ENCODE measurements at regions not wholly inside any gene's neighbourhood (a gene's known extent, or its start where the extent isn't known, plus 50 kb on each side); places are given as distances from the start of the nearest gene placed in this dataset.

DNA sequence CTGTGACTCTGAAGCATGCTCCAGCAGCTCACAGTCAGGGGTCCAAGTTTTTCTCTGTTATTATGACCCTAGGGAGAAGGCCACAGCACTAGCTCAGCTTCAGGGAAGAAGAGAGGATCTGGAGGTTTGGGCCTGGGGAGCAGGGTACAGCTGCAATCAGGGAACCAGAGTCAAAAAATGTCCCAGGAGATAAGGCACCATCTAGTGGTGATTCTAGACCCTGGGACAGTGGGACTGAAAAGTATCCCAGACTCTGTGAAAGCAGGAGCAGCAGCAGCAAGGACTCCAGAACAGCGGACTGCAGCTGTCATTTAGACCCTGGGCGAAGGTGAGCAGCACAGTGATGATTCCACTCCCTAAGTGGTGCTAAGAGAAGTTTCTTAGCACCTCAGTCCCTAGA, 278.4 kb upstream of the DDX18 start:
- H3K27ac Mint-ChIP-seq = no peak overlapping the region
- no peak for DNase-seq
- H3K36me3 Mint-ChIP-seq = no peaks in the 10 kb centered on the region
- H3K4me3 Mint-ChIP-seq = no peak overlapping the region
- H3K27me3 Mint-ChIP-seq (ENCODE audit: low read depth in 3 of 3) = peaks cover 0 to 3% (median 0%) of the 10 kb centered on the region in 3 donors
- peaks cover 0 to 19% (median 11%) of the 10 kb centered on the region in 6 donors for H3K9me3 Mint-ChIP-seq
- no peaks in the 10 kb centered on the region for H3K4me1 Mint-ChIP-seq

DNA sequence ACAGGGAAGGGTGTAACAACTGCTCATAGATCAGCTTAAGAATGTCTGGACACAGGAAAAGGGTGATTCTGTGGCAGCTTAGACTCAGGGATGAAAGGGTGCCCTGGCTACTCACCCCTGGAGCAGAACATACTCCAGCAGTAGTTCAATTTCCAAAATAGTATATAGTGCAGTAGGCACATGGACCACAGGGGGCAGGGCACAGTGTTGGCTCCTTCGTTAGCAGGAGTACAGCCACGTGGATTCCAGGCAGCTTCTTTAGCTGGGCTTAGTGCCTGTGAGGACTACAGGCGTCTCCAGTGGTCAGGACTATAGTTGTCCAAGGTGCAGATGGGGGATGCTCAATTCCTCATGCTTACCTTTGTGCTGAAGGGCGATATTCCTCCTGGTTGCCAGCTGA, 277.5 kb upstream of the DDX18 start:
- no peak overlapping the region for H3K4me3 Mint-ChIP-seq
- no peak overlapping the region for H3K27ac Mint-ChIP-seq
- H3K4me1 Mint-ChIP-seq = no peaks in the 10 kb centered on the region
- no peaks in the 10 kb centered on the region for H3K36me3 Mint-ChIP-seq
- DNase-seq = no peak
- peaks cover 0 to 19% (median 11%) of the 10 kb centered on the region in 6 donors for H3K9me3 Mint-ChIP-seq
- peaks cover 0 to 3% (median 0%) of the 10 kb centered on the region in 3 donors for H3K27me3 Mint-ChIP-seq (ENCODE audit: low read depth in 3 of 3)

DNA sequence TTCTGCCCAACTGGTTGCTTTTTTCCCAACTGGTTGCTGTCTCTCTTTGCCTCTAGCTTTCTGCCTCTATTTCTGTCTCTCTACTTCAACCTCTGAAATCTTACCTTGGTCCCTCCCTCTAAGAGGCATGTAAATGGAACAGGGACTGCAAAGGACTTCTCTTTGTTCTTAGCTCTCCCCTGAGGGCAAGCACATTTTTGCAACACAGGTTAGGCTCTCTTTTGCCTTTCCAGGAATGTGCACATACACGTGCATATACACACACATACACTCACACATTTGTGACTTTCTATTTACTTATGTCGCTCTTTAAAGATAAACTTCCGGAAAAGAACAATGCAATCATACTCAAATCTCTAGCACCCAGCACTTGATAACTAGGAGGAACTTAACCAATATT, 262.6 kb upstream of the DDX18 start:
- peaks cover 4 to 29% (median 8%) of the 10 kb centered on the region in 6 donors for H3K9me3 Mint-ChIP-seq
- H3K36me3 Mint-ChIP-seq = no peaks in the 10 kb centered on the region
- peaks cover 0 to 5% (median 0%) of the 10 kb centered on the region in 3 donors for H3K27me3 Mint-ChIP-seq (ENCODE audit: low read depth in 3 of 3)
- H3K4me1 Mint-ChIP-seq = no peaks in the 10 kb centered on the region
- DNase-seq = no peak
- no peak overlapping the region for H3K4me3 Mint-ChIP-seq
- no peak overlapping the region for H3K27ac Mint-ChIP-seq

DNA sequence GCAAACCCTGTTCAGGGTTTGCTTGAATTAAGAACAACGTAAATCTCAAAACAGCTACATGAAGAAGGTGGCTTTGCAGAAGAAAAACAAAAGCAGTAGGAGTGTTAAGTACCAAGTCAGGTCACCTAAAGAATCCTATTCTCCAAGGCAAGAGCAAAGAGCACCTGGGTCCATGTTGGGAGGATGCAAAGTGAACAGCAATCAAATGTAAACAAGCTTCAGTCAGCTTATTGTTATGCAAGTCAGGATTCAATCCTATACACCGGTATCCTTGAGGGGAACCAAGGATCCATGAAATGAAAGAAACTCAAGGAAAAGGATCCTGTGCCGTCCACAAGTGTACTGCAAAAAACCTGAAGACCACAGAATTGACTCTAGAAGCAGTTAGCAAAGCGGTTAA, 261.0 kb upstream of the DDX18 start:
- no peak overlapping the region for H3K4me3 Mint-ChIP-seq
- no peaks in the 10 kb centered on the region for H3K4me1 Mint-ChIP-seq
- peaks cover 0 to 5% (median 0%) of the 10 kb centered on the region in 3 donors for H3K27me3 Mint-ChIP-seq (ENCODE audit: low read depth in 3 of 3)
- peaks cover 4 to 23% (median 8%) of the 10 kb centered on the region in 6 donors for H3K9me3 Mint-ChIP-seq
- no peak overlapping the region for H3K27ac Mint-ChIP-seq
- H3K36me3 Mint-ChIP-seq = no peaks in the 10 kb centered on the region
- no peak for DNase-seq

DNA sequence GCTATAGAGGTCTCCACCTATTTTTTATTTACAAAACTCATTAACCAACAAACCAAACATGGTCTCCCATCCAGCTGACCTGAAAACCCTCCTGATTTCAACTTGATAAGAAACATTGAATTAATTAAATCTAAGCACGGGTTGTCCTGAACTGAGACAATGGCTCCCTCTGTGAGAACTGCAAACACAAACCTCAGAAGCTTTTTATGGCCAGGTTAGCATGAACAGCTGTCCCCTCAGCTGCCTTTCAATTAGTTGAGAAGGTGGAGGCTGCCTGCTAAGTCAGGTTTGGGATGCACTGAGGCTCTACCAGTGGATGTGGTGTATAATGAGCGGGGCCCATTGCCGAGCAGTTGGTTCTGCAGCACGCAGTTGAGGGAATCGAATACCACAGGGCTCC, 258.5 kb upstream of the DDX18 start:
- no peaks in the 10 kb centered on the region for H3K36me3 Mint-ChIP-seq
- H3K4me3 Mint-ChIP-seq = no peak overlapping the region
- no peaks in the 10 kb centered on the region for H3K4me1 Mint-ChIP-seq
- DNase-seq = no peak
- no peak overlapping the region for H3K27ac Mint-ChIP-seq
- H3K9me3 Mint-ChIP-seq = peaks cover 0 to 9% (median 4%) of the 10 kb centered on the region in 6 donors
- peaks cover 0 to 5% (median 0%) of the 10 kb centered on the region in 3 donors for H3K27me3 Mint-ChIP-seq (ENCODE audit: low read depth in 3 of 3)

DNA sequence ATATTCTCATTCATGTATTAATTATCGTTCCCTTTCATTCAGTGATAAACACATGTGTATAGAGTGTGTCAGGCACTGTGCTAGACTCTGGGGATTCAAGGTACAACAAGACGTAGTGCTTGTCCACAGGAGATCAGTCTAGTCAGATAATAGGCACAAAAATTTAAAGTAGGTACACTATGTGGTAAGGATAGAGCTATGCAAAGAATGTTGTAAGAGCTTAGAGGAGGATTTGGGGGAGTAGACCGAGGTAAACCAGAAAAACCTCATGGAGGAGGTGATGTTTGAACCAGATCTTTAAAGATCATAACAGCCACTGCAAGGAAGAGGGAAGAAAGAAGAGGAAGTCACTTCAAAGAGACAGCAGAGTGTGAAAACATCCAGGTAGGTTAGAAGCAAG, 256.9 kb upstream of the DDX18 start:
- peaks cover 0 to 5% (median 0%) of the 10 kb centered on the region in 3 donors for H3K27me3 Mint-ChIP-seq (ENCODE audit: low read depth in 3 of 3)
- H3K4me1 Mint-ChIP-seq = no peaks in the 10 kb centered on the region
- H3K36me3 Mint-ChIP-seq = no peaks in the 10 kb centered on the region
- DNase-seq = no peak
- H3K27ac Mint-ChIP-seq = no peak overlapping the region
- H3K9me3 Mint-ChIP-seq = peaks cover 0 to 9% (median 3%) of the 10 kb centered on the region in 6 donors
- no peak overlapping the region for H3K4me3 Mint-ChIP-seq

DNA sequence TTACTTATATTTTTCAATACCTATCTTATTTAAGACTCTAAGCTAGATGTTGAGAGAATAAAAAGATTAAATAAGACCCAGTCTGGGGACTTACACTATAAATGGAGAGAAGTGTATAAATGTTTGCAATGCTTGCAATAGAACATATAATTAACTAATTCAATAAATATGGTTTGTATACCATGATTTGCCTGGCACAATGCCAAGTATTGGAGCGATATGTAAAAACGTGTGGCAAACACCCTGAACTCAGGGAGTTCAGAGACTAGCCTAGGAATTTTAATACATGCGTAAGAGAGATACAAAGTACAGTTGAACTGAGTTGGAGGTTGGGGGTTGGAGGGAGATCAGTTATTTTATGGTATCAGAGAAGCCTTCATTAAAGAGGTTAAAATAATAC, 251.8 kb upstream of the DDX18 start:
- Mint-ChIP-seq H3K36me3 (no peaks in the 10 kb centered on the region), H3K4me3 (no peak overlapping the region), H3K4me1 (no peaks in the 10 kb centered on the region), H3K27me3 (ENCODE audit: low read depth in 3 of 3) (peaks cover 0 to 3% (median 0%) of the 10 kb centered on the region in 3 donors), H3K27ac (no peak overlapping the region), H3K9me3 (peaks cover 0 to 15% (median 7%) of the 10 kb centered on the region in 6 donors)
- DNase-seq = no peak

DNA sequence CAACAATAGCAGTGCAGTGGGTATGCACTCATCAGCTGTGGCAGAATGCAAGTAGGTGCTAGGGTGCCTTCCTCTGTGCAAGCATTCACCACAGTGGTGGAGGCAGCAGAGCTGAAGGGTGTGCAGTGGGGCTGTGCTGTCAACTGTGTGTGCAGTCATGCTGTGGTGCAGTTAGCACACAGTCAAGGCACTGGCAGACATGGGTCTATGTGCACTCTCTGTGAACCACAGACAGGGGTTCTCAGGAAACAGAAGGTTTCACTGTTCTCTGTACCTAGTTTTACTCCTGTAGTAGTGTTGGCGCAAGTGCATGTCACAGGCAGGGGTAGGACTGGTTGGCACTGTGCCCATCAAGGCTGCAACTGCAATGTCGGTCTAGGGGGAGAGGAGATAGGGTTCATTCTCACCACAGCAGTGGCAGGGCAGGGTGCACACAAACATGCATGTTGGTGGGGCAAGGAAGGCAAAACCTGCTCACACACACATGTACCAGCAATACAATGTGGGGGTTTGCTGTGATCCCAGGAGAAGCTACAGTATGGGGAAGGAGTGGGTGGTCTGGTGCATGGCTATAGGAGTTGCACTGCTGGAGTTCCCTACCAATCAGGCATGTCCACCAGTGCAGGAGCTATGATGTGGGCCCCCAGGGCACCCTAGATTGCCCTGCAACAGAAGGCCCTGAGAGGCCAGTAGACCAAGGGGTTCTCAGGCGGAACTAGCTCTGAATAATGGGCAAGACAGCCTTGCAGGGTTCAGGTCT, 242.7 kb upstream of the DDX18 start:
- peaks cover 8 to 32% (median 18%) of the 10 kb centered on the region in 6 donors for H3K9me3 Mint-ChIP-seq
- no peak overlapping the region for H3K4me3 Mint-ChIP-seq
- DNase-seq = no peak
- H3K27me3 Mint-ChIP-seq (ENCODE audit: low read depth in 3 of 3) = peaks cover 0 to 5% (median 5%) of the 10 kb centered on the region in 3 donors
- H3K27ac Mint-ChIP-seq = no peak overlapping the region
- H3K4me1 Mint-ChIP-seq = no peaks in the 10 kb centered on the region
- H3K36me3 Mint-ChIP-seq = peaks cover 0 to 3% (median 0%) of the 10 kb centered on the region in 3 donors

DNA sequence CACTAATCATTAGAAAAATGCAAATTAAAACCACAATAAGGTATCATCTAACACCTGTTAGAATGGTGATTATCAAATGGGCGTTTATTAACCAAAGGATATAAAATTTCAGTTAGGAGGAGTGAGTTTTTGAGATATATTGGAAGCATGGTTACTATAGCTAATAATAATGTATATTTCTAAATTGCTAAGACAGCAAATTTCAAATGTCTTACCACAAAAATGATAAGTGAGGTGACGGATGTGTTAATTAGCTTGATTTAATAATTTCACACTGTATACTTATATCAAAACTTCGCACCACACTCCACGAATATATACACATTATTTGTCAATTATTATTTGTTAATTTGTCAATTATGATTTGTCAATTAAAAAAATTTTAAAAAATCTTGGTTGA, 227.2 kb upstream of the DDX18 start:
- no peaks in the 10 kb centered on the region for H3K4me1 Mint-ChIP-seq
- peaks cover 2 to 16% (median 8%) of the 10 kb centered on the region in 6 donors for H3K9me3 Mint-ChIP-seq
- H3K4me3 Mint-ChIP-seq = no peak overlapping the region
- no peaks in the 10 kb centered on the region for H3K27me3 Mint-ChIP-seq (ENCODE audit: low read depth in 3 of 3)
- no peak for DNase-seq
- H3K27ac Mint-ChIP-seq = no peak overlapping the region
- no peaks in the 10 kb centered on the region for H3K36me3 Mint-ChIP-seq

DNA sequence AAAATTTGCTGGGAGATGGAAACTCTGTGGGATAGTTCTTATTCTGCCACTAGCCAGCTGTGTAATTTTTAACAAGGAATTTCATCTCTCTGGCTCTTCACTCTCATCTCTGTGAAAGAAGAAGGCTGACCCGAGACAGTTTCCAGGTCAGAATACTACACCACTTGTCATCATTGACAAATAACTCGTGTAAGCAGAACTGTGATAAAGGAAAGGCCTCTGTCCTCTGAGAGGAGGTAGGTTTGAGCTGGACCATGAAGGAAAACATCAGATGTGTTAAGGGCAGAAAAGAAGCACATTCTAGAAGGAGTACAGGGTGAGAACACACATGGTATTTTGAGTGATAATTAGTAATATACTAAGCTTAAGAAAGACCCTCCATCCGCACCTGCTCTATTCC, 211.4 kb upstream of the DDX18 start:
- no peak for DNase-seq
- H3K4me1 Mint-ChIP-seq = no peaks in the 10 kb centered on the region
- H3K27me3 Mint-ChIP-seq (ENCODE audit: low read depth in 3 of 3) = peaks cover 0 to 5% (median 3%) of the 10 kb centered on the region in 3 donors
- no peak overlapping the region for H3K4me3 Mint-ChIP-seq
- no peak overlapping the region for H3K27ac Mint-ChIP-seq
- no peaks in the 10 kb centered on the region for H3K36me3 Mint-ChIP-seq
- H3K9me3 Mint-ChIP-seq = peaks cover 7 to 24% (median 20%) of the 10 kb centered on the region in 6 donors

DNA sequence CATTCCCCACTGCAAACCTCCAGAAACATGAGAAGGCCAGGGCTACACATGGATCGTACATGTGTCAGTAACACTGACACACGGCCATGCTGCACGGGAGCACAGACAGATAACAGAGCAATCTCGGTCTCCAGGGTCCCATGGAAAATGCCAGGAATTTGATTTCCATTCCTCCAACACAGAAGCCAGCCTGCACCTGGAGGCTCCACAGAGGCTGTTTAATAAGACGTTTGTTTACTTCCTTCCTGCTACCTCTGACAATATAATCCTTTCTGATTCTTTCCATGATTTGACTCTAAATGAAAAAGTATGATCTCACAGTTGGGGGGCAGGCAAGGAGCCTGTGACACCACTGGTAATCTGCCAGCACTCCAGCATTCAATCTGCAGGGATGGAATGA, 210.9 kb upstream of the DDX18 start:
- Mint-ChIP-seq H3K4me1 (no peaks in the 10 kb centered on the region), H3K36me3 (no peaks in the 10 kb centered on the region), H3K9me3 (peaks cover 5 to 20% (median 16%) of the 10 kb centered on the region in 6 donors), H3K27ac (no peak overlapping the region), H3K4me3 (no peak overlapping the region), H3K27me3 (ENCODE audit: low read depth in 3 of 3) (peaks cover 0 to 5% (median 3%) of the 10 kb centered on the region in 3 donors)
- DNase-seq = no peak

DNA sequence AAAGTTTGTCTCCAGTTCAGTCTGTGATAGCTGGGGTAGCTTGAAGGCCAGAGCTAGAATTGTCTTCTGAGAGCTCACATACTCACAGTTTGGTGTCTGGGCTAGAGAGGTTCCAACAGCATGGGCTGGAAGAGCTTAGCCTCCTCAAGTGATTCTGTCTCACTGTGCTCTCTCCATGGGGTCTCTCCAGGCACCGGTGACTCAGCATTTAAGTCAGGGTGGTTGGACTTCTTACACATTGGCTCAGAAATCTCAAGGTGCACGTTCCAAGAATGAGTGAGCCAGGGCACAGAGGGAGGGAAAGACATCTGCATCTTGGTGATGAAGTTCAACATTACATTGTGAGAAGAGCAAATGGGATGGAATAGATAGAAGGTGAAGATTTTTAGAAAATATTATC, 207.3 kb upstream of the DDX18 start:
- DNase-seq = no peak
- Mint-ChIP-seq H3K9me3 (peaks cover 0 to 12% (median 6%) of the 10 kb centered on the region in 6 donors), H3K36me3 (no peaks in the 10 kb centered on the region), H3K4me1 (no peaks in the 10 kb centered on the region), H3K27me3 (ENCODE audit: low read depth in 3 of 3) (peaks cover 0 to 3% (median 3%) of the 10 kb centered on the region in 3 donors), H3K4me3 (no peak overlapping the region), H3K27ac (no peak overlapping the region)

DNA sequence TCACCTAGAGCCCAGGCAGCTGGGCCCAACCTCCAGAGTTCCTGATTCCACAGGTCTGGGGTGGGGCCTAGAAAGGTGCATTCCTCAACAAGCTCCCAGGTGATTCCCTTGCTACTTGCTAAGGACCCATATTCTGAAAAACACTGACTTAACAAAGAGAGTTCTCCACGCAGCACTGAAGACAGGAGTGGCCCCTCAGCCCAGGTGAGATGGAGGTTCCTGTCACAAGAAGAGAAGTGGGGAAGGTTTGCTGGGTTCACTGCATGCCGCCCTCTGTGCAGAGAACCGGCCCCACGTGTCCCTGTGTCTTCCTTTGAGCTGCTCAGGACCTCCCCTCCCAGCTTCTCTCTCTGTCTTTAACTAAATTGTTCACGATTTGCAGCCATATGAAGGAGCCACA, 201.4 kb upstream of the DDX18 start:
- H3K4me1 Mint-ChIP-seq = no peaks in the 10 kb centered on the region
- peaks cover 1 to 3% (median 3%) of the 10 kb centered on the region in 3 donors for H3K27me3 Mint-ChIP-seq (ENCODE audit: low read depth in 3 of 3)
- DNase-seq = no peak
- no peak overlapping the region for H3K4me3 Mint-ChIP-seq
- peaks cover 0 to 12% (median 3%) of the 10 kb centered on the region in 6 donors for H3K9me3 Mint-ChIP-seq
- H3K27ac Mint-ChIP-seq = no peak overlapping the region
- H3K36me3 Mint-ChIP-seq = no peaks in the 10 kb centered on the region

DNA sequence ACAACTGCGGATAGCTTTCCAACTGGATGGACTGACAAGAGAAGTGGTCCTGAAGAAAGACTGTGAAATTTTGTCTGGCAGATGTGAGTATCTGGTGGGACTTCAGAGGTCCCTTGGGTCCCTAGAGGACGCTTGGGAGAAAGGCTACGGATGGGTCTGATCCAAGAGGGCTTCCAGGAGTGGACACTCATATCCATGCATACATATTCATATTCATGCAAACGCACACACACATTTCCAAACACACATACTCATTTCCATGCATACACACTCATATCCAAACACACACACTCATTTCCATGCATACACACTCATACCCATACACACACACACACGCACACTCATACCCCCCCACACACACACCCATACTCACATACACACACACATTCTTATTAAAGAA, 200.2 kb upstream of the DDX18 start:
- no peak for DNase-seq
- H3K27me3 Mint-ChIP-seq (ENCODE audit: low read depth in 3 of 3) = peaks cover 1 to 3% (median 3%) of the 10 kb centered on the region in 3 donors
- H3K9me3 Mint-ChIP-seq = peaks cover 0 to 13% (median 2%) of the 10 kb centered on the region in 6 donors
- no peak overlapping the region for H3K27ac Mint-ChIP-seq
- no peaks in the 10 kb centered on the region for H3K36me3 Mint-ChIP-seq
- H3K4me1 Mint-ChIP-seq = no peaks in the 10 kb centered on the region
- H3K4me3 Mint-ChIP-seq = no peak overlapping the region
